ENCODE measurements at regions not wholly inside any gene's neighbourhood (a gene's known extent, or its start where the extent isn't known, plus 50 kb on each side); places are given as distances from the start of the nearest gene placed in this dataset.

DNA sequence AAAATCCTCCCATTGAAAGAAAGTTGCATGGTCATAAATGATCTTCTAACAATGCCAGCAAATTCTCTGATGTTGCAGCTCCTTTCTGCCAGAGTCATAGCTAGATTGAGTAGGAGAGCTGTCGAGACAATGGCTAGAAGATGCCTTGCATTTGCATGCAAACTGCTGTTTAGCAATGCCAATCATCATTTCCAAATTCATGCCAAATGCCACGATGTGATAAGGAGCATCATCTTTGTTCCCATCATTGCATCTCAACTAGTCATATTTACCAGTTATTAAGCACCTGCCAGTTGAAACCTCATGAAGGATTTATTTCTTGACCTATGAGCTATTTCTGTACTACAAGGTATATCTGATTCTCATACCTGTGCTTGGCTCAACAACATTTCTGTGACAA lies 246.4 kb upstream of the PIK3R1 start:
- TF ChIP-seq, protein P1, sequence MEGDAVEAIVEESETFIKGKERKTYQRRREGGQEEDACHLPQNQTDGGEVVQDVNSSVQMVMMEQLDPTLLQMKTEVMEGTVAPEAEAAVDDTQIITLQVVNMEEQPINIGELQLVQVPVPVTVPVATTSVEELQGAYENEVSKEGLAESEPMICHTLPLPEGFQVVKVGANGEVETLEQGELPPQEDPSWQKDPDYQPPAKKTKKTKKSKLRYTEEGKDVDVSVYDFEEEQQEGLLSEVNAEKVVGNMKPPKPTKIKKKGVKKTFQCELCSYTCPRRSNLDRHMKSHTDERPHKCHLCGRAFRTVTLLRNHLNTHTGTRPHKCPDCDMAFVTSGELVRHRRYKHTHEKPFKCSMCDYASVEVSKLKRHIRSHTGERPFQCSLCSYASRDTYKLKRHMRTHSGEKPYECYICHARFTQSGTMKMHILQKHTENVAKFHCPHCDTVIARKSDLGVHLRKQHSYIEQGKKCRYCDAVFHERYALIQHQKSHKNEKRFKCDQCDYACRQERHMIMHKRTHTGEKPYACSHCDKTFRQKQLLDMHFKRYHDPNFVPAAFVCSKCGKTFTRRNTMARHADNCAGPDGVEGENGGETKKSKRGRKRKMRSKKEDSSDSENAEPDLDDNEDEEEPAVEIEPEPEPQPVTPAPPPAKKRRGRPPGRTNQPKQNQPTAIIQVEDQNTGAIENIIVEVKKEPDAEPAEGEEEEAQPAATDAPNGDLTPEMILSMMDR (IDR thresholded peaks at IDR 0.05; ENCODE audit: low read depth, low read length, missing input control): no peak
- TF ChIP-seq, protein P2, sequence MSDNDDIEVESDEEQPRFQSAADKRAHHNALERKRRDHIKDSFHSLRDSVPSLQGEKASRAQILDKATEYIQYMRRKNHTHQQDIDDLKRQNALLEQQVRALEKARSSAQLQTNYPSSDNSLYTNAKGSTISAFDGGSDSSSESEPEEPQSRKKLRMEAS (IDR thresholded peaks at IDR 0.05): no peak
- TF ChIP-seq FOXA2 (IDR thresholded peaks at IDR 0.05) (no peak), GABPA (IDR thresholded peaks at IDR 0.05 in 1 of 2, conservative IDR thresholded peaks at IDR 0.05 in 1 of 2) (no peak), JUND (IDR thresholded peaks at IDR 0.05) (no peak), TAF1 (conservative IDR thresholded peaks at IDR 0.05) (no peak)

Measured in liver (tissue), 3 donors.